ENCODE measurements at regions not wholly inside any gene's neighbourhood (a gene's known extent, or its start where the extent isn't known, plus 50 kb on each side); places are given as distances from the start of the nearest gene placed in this dataset.

DNA sequence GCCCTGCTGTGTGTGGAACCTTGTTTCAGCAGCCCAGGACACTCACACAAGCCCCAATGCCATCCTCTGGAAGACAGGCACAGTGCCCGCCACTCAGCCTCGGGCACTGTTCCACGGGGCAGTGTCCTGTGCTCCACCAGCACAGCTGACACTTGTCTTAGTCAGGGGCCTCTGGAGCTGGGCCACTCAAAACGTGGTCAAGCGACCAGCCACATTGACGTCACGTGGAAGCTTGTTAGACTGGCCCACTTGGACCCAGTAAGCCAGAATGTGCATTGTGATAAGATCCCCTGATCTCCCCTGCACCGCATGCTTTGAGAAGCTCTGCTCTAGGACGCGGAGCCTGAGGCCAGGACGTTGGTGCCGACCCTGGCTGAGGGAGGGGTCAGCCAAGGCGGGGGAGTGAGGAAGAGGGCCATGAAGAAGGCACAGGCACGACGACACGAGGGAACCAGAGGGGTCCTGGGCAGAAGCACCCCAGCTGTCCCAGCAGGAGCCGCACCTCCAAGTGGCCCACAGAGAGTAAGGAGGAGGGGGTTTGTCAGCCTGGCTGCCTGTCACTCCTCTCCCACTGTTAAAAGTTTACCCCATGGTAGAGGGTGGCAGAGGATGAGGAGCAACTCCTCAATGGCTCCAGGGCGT lies 64.6 kb downstream of the LINC01488 start:
- no peak for DNase-seq

GRCh38 chr11:69546735-69547370 lies 65.4 kb downstream of the LINC01488 start:
- DNase-seq, result peak; percentile 67 to 75

DNA sequence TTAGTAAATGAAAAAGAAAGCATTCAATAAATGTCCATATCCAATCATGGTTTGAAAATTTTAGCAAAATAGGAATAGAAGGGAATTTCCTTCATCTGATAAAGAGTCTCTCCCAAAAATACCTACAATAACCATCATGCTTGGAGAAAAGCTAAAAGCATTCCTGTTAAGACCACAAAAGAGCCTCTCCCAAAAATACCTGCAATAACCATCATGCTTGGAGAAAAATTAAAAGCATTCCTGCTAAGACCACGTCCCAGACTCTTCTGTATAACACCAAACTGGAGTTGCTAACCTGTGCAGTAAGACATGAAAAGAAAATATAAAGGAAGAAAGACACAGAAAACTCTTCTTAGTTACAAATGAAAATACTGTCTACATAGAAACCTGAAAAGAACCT lies 69.4 kb downstream of the LINC01488 start:
- DNase-seq, result no peak

- no peak for DNase-seq
Measured at GRCh38 chr11:69551963-69552362, 70.5 kb downstream of the LINC01488 start.

DNA sequence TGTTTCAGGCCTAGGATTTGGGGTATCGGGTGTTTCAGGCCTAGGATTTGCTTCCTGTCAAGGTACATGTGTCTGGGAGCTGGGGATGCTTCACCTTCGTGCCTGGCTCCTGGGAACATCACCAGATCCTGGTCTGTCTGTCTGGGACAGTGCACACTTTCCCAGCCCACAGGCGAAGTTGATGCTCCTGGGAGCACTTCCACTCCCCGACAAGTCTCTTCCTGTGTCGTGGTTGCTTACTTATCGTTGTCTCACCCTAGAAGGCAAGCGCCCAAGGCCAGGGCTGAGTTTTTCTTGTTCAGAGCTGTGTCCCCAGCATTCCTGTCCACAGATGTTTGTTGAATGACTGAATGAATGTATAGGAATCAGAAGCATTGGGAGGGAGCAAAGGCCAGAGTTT lies 71.5 kb downstream of the LINC01488 start:
- no peak for DNase-seq

DNA sequence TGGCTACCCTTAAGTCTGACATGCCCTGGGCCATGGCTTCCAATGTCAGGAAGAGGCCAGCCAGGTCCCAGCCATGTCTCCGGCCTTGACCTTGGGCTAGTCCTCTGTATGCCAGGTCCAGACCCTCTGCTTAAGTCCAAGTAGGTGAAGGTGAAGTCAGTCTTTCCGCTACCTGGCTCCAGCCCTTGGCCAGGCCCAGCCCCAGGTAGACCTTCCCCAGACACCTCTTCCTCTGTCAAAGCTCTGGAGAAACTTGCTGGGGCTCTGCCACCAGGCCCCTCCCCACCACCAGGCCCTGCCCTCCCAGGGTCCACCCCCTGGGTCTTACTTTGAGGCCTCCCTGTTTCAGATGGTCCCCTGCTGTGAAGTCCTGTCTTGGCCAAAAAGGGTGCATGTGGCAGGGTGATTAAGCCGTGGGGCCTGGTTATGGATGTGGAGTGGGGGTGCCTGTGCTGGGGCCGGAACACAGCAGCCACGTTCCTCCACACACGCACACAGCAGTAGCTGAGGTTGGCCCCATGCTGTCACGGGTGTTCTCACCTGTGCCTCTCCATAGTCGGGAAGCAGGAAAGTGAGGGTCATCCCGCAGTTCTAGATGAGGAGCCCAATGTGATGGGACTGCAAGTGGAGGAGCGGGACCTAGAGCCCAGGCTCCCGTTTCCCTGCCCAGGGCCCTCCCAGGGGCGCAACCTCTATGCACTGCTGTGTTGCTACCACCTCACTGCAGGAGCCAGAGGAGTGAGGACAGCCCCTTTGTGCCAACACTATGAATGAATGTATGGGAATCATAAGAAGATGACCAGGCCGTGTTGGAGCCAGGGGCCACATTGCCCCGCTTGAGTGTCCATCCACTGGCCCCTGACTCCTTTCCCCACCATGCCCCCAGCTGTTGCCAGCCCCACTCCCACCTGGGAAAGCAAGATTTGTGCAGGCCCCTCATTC lies 72.2 kb downstream of the LINC01488 start:
- DNase-seq, result no peak

DNA sequence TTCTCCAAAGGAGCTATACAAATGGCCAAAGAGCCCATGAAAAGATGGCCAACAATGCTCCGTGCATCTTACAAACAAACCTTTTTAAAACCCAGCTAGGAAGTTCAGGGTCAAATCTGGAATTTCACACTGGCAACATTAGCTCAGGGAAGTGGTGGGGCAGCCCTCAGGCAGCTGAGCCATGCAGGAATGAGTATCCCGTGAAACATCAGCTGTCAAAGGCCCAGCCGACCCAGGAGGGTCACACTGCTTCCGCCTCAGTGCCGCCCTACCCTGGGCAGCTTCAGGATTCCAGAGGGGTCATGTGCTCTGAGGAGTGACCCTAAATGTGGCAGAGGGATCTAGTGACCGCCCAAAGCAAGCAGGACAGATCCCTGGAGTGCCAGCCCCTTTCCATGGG lies 73.4 kb downstream of the LINC01488 start:
- DNase-seq, result no peak

- DNase-seq, result no peak
Measured at GRCh38 chr11:69557266-69557665, 75.8 kb downstream of the LINC01488 start.

- DNase-seq, result peak; percentile 25 to 39
Measured at GRCh38 chr11:69558519-69558941, 77.1 kb downstream of the LINC01488 start.

DNA sequence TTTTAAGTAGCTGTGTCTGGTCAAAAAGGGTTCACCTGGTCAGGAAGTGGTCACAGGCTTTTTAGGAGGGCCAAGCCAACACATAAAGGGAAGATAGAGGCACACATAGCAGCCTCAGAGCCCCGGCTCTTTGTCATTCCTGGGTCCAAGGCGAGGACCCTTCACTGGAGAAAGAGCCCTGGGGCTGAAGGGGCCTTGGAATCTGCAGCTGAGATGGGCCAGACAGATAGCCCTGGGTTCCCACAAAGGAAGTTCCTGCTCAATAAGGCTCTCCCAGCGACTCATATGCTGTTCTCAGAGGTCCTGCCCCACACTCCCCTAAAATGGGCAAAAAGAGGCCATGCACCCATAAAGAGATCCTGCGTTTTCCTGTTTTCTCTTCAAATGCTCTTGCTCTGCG lies 77.7 kb downstream of the LINC01488 start:
- DNase-seq, result no peak

- no peak for DNase-seq
Measured at GRCh38 chr11:69560141-69560790, 78.8 kb downstream of the LINC01488 start.

- no peak for DNase-seq
Measured at GRCh38 chr11:69562302-69562701, 78.7 kb upstream of the CCND1 start.

DNA sequence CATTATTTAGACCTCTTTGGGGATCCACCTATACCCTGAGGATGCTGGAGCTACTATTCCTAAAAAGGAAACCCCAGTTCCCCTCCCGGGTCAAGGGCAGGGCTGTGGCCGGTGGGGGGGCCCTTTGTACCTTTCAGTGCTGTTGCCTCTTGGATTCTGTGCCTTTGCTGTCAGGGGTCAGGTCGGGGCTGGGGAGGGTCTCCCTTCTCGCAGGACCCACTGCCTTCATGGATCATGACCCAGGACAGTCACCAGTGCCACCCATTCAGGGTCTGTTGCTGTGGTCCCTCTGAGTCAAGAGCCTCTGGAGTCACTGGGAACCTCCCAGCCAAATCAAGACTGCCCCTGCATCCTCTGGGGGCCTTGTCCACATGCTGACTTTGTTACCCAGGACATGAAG lies 78.1 kb upstream of the CCND1 start:
- DNase-seq, result no peak

GRCh38 chr11:69563306-69563705 lies 77.7 kb upstream of the CCND1 start:
- DNase-seq, result no peak

GRCh38 chr11:69563946-69564775 lies 76.8 kb upstream of the CCND1 start:
- DNase-seq, result no peak

- no peak for DNase-seq
Measured at GRCh38 chr11:69566001-69566400, 75.0 kb upstream of the CCND1 start.

DNA sequence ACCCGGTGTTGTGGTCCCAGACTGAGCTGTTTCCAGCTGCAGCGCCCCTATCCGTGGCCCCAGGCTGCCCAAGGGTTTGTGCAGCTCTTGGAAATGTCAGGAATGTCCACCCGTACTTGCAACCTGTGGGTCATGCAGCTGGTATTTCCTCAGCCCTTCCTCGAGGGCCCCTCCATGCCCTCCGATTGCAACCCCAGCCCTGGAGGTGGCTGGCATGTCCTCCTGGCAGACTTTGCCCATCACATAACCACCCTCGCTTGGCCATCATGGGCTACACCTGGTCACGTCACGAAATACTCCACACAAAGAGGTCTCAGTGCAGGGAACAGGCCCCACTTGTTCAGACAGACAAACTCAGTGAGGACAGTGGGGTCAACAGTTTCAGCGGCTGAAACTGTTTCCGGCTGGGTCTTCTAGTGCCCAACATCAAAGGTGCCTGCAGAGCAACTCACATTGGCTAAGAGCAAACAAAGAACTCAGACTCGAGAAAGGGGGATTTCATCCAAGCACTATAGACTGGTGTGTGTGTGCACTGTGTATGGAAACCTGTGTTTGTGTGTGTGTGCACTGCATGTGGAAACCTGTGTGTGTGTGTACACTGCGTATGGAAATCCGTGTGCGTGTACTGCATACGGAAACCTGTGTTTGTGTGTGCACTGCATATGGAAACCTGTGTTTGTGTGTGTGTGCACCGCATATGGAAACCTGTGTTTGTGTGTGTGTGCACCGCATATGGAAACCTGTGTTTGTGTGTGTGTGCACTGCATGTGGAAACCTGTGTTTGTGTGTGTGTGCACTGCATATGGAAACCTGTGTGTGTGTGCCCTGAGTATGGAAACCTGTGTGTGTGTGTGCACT lies 72.8 kb upstream of the CCND1 start:
- no peak for DNase-seq

DNA sequence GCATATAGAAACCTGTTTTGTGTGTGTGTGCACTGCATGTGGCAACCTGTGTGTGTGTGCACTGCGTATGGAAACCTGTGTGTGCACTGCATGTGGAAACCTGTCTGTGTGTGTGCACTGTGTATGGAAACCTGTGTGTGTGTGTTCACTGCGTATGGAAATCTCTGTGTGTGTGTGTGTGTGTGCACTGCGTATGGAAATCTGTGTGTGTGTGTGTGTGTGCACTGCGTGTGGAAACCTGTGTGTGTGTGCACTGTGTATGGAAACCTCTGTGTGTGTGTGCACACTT lies 72.2 kb upstream of the CCND1 start:
- DNase-seq, result no peak

DNA sequence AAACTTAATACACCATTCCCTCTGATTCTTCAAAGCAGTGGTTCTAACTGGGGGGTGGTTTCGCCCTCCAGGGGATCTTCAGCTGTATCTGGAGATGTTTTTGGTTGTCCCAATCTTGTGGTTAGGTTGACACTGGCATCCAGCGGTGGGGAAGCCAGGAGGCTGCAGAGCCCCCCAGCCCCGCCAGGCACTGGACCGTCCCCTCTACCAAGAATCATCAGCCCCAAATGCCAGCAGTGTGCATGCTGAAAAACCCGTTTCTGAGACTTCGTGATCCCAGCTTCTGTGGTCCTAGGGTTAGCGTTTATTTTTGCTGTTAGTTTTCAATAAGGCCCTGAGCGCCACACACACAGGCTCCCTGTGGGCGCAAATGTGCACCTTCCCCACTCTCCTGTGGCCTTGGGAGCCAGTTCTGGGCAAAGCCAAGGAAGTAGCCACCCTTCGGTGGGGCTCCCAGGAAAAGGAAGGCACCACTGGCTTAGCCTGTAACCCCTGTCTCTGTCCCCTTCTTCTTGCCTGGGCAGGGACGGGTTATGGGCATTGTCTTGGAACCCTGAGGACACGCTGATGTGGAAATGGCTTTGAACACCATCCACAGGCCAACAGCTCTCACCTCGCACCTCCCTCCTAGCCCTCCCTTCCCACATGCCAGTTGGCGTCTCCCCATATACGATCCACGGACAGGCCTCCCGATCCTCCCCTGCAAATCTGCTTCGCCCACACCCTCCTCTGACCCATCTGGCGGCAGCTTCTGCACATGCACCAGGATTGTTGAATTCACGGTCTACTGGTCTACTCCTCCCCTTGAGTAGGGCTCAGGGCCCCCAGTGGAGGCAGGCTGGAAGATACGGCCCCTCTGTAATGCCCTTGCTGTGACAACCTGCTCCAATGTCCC lies 71.4 kb upstream of the CCND1 start:
- DNase-seq, result no peak

DNA sequence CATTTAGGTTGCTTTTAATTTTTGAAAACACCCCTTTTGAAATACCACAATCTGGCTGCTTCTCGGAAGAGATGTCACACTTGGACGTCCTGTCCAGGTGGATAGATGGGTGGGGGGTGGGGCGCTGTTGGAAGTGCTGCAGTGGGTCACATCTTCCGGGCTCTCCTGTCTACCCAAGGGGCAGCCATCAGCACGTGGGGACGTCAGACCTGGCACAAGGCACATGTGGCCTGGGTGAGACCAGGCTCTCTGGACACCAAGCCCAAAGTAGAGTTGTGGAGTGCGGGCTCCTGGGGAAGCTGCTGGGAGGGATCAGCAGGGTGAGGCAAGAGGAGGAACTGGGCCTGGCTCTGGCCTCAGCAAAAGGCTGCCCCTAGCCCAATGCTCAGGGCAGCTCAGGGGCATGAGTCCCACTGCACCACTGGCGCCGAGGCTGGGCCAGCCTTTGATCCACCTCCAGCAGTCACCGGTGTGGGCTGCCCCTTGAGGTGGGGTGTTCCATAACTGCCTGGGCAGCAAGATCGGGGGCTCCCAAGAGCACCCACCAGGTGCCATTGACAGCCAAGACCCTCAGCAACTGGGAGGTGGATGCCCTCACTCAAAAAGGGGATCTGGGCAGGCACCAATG lies 68.6 kb upstream of the CCND1 start:
- no peak for DNase-seq
